GM19372 (cell line): ENCODE measurements at regions not wholly inside any gene's neighbourhood (a gene's known extent, or its start where the extent isn't known, plus 50 kb on each side); places are given as distances from the start of the nearest gene placed in this dataset.
"Not testable (repeated sequence)": the region's sequence is repeated elsewhere in the genome, so short reads cannot be mapped to it uniquely, and the experiment has no call there.

Source experiments
- ATAC-seq: cut with Tn5 transposase; IDR thresholded peaks from one replicate; pipeline ENCODE4 v1.9.1; 2021; ENCODE audit warnings: mild to moderate bottlenecking, low read depth, moderate library complexity; ENCODE audit not compliant: unreplicated experiment

DNA sequence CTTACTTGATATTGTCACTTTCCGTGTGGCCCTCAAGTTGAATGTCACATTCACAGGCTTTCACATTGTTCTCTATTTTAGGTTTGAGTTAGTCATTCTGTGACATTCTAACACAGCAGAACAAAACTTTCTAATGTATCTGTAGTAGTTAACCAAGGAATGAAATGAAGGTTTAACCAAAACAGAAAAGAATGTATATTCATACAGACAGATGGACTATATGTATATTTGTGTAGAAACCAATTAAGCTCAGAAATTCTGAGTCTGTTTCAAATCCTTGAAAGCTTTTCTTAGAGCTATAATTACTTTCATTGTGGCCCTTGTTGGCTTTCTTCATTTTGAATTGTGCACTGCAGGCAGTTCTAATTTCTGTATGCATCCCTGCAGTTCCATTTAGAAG lies 654.7 kb downstream of the LRRC70 start:
- no peak for ATAC-seq

DNA sequence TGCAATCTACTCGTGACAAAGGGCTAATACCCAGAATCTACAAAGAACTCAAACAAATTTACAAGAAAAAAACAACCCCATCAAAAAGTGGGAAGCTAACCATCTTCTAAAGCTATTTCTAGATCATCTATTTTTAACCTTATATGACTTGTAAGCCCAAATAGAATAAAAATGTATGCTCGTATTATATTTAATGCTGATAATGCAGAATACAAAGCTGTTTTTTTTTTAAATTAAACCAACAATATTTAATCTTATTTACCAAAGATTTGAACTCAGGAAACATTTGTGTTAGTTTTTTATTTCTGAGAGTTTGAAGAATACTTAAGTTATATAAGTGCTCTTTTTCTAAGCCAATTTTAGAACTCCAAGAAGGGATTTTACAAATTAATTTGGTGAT lies 652.1 kb downstream of the LRRC70 start:
- ATAC-seq, result no peak

DNA sequence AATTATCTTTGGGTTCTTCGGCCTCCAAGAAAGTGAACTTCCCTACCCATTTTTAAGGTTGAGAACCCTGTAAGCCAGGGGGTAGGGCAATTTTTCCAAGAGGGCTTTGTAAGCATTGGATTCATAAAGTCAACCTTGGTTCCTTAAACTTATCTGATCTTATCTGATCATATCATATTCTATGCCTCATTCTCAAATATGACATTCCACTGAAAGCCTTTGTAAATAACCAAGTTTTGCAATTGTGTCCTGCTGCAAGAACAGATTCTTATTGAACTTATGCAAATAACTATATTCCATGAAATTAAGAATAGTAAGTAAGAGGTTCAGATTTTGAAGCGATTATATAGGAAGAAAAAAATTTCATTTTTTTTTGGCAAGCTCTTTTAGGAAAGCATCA lies 649.5 kb downstream of the LRRC70 start:
- ATAC-seq, result no peak

DNA sequence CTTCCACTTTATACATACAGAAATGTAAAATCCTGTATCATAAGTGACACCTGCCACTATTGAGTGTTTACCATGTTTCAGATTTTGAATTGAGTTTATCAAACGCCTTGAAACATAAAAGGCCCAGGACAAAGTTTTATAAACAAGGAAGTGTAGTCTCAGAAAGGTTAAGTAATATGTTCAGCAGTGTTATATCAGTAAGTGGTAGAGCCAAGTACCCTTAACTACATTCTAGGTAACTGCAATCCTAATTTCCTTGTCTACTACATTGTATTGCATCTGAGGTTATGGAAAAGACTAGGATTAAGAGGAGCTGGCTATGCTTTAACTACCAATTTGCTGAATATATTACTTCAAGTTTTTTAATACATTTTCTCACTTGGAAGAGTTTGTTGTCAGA lies 641.6 kb downstream of the LRRC70 start:
- no peak for ATAC-seq

DNA sequence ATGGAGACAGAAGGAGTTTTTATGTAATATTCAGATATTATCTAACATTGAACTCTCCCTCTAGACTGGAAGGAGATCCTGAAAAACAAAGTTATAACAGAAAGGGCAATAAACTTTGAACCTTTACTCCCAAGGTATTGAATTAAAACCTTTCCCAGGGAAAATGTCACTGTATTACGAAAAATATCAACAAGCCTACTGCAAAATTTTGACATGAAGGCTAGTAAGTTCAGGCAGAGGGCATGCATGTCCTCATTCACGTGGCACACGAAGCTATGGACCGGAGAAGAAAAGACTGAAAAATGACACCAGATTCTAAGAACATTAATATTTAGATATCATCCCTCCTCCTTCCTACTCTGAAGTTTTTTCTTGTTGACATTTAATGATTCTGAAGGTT lies 638.8 kb downstream of the LRRC70 start:
- ATAC-seq, result no peak

DNA sequence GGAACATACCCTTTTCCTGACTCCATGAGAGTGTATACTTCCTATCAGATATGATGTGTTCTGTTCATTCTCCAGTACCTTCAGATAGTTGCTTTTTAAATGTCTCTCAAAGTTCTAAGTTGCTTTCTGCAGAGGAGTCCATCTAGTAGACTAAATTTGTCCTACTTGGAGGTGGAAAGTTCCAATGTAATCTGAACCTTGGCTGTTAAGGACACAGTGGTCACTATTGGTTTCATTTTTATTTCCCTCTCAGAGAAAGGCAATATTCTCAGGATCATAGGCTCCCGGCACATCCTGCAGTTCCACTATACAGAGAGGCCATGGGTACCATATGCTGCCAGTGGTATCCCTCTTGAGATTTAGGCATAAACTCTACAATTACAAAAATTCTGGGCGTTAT lies 634.6 kb downstream of the LRRC70 start:
- no peak for ATAC-seq

DNA sequence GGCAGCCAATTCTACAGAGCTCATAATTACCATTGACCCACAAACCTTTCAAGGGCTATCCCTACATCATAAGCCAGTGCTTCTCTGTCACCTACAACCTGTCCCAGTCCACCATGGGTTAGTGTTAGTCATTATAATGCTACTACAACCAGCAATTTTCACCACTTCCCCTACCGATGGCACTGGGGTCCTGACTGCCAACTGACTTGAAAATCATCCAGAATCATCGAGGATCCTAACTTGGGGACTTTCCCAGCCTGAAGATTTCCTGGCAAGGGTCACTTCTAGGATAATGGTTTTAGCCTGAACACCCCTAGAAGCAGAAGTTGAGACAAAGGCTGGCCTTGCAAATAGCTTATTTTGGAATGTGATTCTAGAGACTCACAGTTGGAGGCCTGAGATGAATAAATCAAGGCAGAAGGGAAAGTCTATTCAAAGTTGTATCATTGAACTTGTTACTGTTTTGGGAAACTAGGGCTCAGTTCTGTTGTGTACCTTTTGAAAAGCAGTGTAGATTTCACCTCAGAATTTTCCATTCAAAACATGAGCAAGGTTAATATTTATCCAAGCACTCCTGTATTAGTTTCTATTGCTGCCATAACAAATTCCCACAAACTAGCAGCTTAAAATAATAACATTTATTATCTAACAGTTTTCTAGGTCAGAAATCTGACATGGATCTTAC lies 633.0 kb downstream of the LRRC70 start:
- no peak for ATAC-seq

DNA sequence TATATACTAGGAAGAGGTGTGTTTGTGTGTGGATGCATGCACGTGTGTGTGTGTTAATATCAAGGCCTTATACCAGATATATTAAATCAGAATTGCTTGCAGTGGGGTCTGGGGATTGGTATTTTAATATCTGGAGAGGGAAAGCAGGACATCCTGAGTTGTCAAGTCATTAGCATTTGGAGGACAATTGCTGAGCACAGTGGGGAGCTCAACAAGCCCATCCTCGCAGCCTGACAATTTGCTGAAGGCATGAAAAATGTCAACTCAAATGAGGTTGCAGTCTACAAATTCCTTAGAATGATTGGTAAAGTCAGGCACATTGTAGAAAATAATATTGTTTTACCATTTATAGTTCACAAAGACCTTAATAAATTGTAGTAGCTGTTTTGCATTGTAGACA lies 627.4 kb downstream of the LRRC70 start:
- no peak for ATAC-seq

DNA sequence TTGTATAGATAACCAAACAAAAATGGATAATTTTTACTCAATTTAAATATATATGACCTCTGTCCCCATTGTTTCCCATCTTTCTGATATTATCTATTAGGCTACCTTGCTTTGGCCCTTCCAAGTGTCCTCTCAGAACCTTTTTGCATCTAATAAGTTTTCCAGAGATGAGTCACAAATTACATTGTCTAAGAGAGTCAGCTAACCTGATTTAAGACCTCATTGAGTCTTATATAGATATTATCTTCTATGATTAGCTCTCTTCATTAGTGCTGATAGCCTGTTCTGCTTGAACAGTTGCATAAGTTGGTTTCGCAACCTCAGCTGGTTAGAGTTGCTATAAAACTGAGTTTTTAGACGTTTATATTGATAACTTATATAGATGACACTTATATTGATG lies 623.1 kb downstream of the LRRC70 start:
- ATAC-seq, result no peak

DNA sequence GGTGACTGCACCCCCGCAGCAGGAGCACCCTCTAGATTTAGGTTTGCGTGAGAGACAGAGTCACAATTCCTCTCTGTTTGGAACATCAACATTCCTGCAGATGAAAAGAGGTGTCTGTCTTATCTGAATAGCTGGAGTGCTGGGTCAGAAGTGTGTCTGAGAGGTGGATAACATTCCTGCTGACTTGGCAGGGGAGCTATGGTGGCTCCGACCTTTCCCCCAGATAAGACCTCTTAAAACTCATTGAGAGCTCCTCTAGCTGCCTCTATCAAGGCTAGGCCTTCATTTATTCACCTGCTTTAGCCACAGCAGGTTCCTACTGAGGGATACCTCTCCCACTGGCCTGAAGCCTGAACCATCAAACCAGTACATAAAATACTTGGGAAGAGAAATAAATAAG lies 615.5 kb downstream of the LRRC70 start:
- no peak for ATAC-seq

DNA sequence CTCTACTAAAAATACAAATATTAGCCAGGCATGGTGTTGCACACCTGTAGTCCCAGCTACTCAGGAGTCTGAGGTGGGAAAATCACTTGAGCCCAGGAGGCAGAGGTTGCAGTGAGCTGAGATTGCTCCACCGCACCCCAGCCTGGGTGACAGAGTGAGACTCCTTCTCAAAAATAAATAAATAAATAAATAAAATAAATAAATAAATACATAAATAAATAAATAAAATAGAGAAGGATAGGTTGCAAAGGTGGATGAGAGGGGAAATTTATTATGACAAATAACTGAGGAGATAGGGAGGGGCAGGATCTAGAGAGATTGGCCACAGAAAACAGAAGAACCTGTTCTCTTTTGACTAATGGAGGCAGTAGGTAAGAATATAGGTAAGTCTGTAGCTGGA lies 601.6 kb downstream of the LRRC70 start:
- not testable (repeated sequence) for ATAC-seq

DNA sequence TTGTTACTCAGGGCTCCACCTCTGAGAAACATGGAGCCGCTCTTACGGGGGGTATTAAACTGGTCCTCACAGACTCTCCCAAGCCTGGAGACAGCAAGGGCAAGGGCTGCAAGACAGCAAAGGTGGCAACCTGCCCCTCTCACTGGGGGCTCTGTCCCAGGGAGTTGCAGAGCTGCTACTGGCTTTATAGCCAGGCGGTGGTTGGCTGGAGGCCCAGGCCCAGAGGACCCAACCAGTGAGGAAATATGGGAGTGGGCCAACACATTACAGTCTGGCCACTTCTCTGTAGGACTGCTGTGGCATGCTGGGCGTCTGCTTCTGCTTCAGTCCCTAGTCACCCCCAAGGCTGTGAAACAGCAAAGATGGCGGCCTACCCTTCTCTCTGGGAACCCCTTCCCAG lies 597.2 kb downstream of the LRRC70 start:
- ATAC-seq, result no peak

DNA sequence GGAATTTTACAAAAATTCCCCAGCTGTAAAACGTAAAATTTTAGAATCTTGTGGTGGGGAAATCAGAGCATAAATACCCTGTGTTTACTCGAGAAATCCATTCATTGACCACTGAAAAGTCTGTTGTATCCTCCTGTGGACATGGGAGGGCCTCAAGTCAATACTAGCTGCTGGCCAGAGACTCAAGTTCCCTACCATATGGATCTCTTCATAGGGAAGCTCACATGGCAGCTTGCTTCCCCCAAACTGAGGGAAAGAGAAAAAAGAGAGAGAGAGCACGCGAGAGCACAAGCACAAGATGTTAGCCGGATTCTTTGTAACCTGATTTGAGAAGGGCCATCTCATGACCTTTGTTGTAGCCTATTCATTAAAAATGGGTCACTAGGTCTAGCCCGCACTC lies 591.9 kb downstream of the LRRC70 start:
- ATAC-seq, result no peak

DNA sequence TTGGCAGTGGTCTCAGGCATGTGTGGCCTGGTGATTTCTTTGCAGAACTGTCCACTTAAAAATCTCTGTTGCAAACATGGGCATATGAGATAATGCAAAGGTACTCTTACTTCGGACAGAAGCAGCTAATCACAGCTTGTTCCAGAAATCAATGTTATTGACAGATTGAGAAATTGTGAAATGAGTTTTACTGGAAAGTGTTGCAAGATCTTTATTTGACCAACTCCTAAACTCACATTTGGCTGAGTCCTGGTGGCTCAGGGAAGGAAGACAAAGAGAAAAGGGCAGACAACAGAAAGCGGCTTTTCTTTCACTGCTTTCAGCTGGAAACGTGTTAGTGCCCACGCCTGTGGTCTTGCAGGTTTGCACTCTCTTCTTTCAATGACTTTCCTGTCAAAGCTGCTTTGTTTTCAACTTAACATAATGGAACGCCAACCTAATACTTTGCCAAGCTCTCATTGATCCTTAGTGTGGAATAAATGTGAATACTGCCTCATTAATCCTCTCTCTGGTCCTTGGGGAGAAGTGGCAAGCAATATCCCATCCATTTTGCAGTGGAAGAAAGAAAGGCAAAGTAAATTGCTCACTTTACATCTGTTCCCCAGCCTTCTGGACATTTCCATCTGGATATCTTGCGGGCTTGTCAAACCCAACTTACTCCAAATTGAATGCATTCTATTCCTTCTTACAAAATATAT lies 586.4 kb downstream of the LRRC70 start:
- no peak for ATAC-seq

DNA sequence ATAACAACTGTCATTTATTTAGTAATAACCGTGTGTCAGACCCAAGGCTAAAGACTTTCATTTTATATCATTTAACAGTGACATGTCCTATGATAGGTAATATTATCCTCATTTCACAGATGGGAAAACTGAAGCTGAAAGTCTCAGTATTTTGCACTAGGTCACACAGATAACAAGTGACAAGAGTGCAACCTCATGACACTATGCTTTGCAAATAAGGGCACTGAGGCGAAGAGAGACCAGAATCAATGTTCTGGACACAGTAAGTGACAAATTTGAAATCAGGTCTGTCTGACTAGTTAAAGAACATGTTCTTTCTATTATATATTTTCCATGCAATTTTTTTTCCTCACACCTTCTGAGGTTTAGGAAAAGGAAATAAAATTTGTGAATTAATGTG lies 585.7 kb downstream of the LRRC70 start:
- no peak for ATAC-seq

DNA sequence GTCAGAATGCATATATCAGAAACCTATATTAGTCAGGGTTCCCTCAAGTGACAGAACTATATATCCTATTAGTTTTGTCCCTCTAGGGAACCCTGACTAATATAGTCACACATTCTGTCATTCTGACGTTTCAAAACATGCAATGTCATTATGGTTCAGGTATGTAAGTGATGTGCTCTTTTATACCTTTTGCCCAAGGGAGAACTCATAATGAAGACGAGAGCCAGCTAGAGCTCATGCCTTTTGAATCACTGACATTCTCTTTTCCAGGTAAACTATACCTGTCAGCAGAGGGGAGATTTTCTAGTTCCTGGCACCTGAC lies 576.7 kb downstream of the LRRC70 start:
- ATAC-seq, result no peak

DNA sequence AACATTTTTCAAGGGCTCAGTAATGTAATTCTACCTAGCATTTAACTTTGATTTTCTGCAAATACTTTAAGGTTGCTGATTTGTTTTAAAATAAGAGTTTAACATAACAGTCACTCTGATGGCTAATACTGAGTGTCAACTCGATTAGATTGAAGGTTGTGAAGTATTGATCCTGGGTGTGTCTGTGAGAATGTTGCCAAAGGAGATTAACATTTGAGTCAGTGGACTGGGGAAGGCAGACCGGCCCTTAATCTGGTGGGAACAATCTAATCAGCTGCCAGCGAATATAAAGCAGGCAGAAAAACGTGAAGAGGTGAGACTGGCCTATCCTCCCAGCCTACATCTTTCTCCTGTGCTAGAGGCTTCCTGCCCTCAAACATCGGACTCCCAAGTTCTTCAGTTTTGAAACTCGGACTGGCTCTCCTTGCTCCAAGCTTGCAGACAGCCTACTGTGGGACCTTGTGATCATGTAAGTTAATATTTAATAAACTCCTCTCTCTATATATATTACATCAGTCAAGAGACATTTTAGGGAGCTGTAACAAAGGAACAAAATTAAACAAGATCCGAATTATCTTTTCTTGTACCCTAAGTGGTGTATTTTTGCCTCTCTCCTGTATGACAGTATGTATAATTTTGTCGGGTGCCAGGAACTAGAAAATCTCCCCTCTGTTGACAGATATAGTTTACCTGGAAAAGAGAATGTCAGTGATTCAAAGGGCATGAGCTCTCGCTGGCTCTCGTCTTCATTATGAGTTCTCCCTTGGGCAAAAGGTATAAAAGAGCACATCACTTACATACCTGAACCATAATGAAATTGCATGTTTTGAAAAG lies 576.1 kb downstream of the LRRC70 start:
- ATAC-seq, result no peak

DNA sequence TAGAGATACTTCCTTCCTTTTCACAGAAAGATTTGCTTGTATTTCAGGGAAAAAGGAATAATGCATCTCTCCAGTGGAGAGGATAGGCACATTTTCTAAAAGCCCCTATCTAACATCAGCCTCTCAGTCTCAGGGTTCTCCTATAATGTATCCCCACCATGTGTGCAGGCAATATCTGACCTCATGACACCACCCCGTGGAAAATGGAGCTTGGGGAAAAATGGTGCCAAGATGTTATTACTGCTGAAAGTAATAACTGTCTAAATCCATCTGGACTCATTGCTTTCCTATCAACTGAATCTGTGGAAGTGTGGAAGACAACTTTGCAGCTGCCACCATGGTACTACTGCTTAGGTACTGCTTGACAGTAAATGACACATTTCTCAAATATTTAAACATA lies 574.3 kb downstream of the LRRC70 start:
- ATAC-seq, result no peak

DNA sequence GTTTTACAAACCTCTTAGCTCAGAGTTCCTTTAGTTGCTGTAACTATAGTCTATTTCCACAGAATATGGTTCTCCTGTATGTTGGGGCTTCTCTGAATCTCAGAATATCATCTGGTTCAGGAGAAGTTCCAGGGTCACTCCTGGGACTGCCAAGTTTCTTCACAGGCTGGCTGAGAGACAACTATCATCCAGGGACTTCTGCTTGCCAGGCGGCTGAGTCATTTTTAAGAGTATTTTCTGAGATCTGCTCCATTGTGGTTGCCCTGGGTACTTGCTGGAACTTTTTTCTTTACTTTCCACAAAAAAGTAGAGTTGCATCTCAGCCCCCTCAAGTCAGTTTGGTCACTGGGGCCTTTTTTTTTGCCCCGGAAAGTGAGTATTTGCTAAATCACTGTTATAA lies 566.5 kb downstream of the LRRC70 start:
- no peak for ATAC-seq

DNA sequence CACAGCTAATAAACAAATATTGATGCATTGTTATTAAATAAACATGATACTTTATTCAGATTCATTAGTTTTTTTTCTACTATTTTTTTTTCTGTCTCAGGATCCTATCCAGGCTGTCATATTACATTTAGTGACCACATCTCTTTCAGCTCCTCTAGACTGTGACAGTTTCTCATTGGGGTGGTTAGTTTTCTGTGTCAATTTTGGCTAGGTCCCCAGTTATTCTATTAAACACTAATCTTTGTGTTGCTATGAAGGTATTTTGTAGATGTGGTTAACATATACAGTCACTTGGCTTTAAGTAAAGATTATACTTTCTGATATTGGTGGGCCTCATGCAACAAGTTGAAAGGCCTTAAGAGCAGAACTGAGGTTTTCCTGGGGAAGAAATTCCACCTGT lies 563.0 kb downstream of the LRRC70 start:
- no peak for ATAC-seq

DNA sequence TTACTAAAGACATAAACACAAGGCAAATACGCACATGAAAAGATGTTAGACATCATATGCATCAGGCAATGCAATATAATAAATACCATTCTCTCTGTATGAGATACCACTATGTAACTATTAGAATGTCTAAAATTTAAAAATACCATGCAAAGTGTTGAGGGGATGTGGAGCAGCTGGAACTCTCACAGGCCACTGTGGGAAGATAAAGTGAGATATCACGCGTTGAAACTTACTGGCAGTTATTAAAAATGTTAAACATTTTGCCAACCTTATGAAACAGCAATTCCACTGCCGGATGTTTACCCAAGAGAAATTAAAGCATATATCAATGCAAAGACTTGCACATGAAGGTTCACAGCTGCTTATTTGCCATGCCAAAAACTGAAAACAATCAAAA lies 556.7 kb downstream of the LRRC70 start:
- no peak for ATAC-seq
